PC-3 (cell line): ENCODE measurements at regions not wholly inside any gene's neighbourhood (a gene's known extent, or its start where the extent isn't known, plus 50 kb on each side); places are given as distances from the start of the nearest gene placed in this dataset.

Experiments
- ATAC-seq: fragments of 200-7000 bp; cut with Tn5 transposase; 2 replicates; pipeline ENCODE4 v1.9.1; 2020; ENCODE audit warnings: mild to moderate bottlenecking, moderate library complexity
- BruUV-seq: library from RNA; stranded (reverse); fragments of 400-500 nt; replicated peaks from 2 replicates; lab custom pipeline; 2021; lab: Mats Ljungman, UMichigan
- CTCF ChIA-PET: fragments of 300-600 bp; sonication (Branson Sonifier 250); formaldehyde crosslinking; loops from one replicate; lab custom pipeline; 2022; ENCODE audit warnings: antibody characterized with exemption; lab: Charles Lee
- POLR2A ChIA-PET: fragments of 300-600 bp; sonication (Branson Sonifier 250); formaldehyde crosslinking; loops from one replicate; lab custom pipeline; 2022; ENCODE audit warnings: antibody characterized with exemption; ENCODE audit not compliant: unreplicated experiment; lab: Charles Lee
- DNase-seq: peaks from one replicate; pipeline ENCODE4 v3.0.0-alpha.2; 2015
- H2AFZ ChIP-seq: fragments of 300-600 bp; sonication (generic); 2 replicates; pipeline ENCODE4 v1.6.0; 2016; ENCODE audit warnings: antibody characterized with exemption, low read length
- H3F3A ChIP-seq: fragments of 300-600 bp; sonication (generic); one replicate; pipeline ENCODE4 v1.6.0; 2017; ENCODE audit warnings: antibody characterized with exemption, low read length, control low read depth, mild to moderate bottlenecking; ENCODE audit not compliant: unreplicated experiment
- H3K27ac ChIP-seq: fragments of 300-600 bp; sonication (generic); 2 replicates; pipeline ENCODE4 v1.5.1; 2016; ENCODE audit warnings: mild to moderate bottlenecking, low read length
- H3K27me3 ChIP-seq: fragments of 300-600 bp; sonication (generic); 2 replicates; pipeline ENCODE4 v1.6.1; 2016; ENCODE audit warnings: low read length, mixed read lengths
- H3K36me3 ChIP-seq: fragments of 300-600 bp; sonication (generic); 2 replicates; pipeline ENCODE4 v1.6.1; 2016; ENCODE audit warnings: low read depth, mixed run types, low read length, mixed read lengths
- H3K4me1 ChIP-seq: fragments of 300-600 bp; sonication (generic); 2 replicates; pipeline ENCODE4 v1.5.1; 2016; ENCODE audit warnings: low read length; ENCODE audit not compliant: insufficient read depth
- H3K4me2 ChIP-seq: fragments of 300-600 bp; sonication (generic); 2 replicates; pipeline ENCODE4 v1.6.0; 2016; ENCODE audit warnings: low read length
- H3K4me3 ChIP-seq: fragments of 300-600 bp; sonication (generic); 2 replicates; pipeline ENCODE4 v1.5.1; 2016; ENCODE audit warnings: mild to moderate bottlenecking, low read length, mixed read lengths
- H3K79me2 ChIP-seq: fragments of 300-600 bp; sonication (generic); 2 replicates; pipeline ENCODE4 v1.6.1; 2017; ENCODE audit warnings: low read length, mixed read lengths
- H3K9ac ChIP-seq: fragments of 300-600 bp; sonication (generic); 2 replicates; pipeline ENCODE4 v1.6.0; 2016; ENCODE audit warnings: mild to moderate bottlenecking, low read length
- H3K9me2 ChIP-seq: fragments of 300-600 bp; sonication (generic); replicated peaks from 2 replicates; pipeline ENCODE4 v1.6.1; 2016; ENCODE audit warnings: mixed run types, low read length, mixed read lengths
- H3K9me3 ChIP-seq: fragments of 300-600 bp; sonication (generic); 2 replicates; pipeline ENCODE4 v1.6.1; 2016; ENCODE audit warnings: low read length, mixed read lengths
- H4K20me1 ChIP-seq: fragments of 300-600 bp; sonication (generic); 2 replicates; pipeline ENCODE4 v1.6.1; 2016; ENCODE audit warnings: low read length, mixed read lengths
- CTCF ChIP-seq: fragments of 300-600 bp; sonication (generic); conservative IDR thresholded peaks from 2 replicates; pipeline ENCODE4 v1.5.1; 2017; ENCODE audit warnings: antibody characterized with exemption, low read depth, mild to moderate bottlenecking, low read length
- EZH2 ChIP-seq: fragments of 300-600 bp; sonication (generic); IDR thresholded peaks from one replicate; pipeline ENCODE4 v1.6.1; 2017; ENCODE audit warnings: antibody characterized with exemption, mild to moderate bottlenecking, low read length; ENCODE audit not compliant: unreplicated experiment
- EZH2phosphoT487 ChIP-seq: fragments of 300-600 bp; sonication (generic); IDR thresholded peaks from 2 replicates; pipeline ENCODE4 v1.6.1; 2018; ENCODE audit warnings: mild to moderate bottlenecking, antibody characterized with exemption, low read length, borderline replicate concordance
- intact Hi-C: fragments of 100-400 bp; cut with micrococcal nuclease; formaldehyde crosslinking; loops from 2 replicates; pipeline ENCODE4 v1.9.0; 2023

- ChIA-PET POLR2A (no interaction called here), CTCF (no interaction called here)
- Histone ChIP-seq H3K79me2 (no peaks in the 10 kb centered on the region), H3K27ac (no peak overlapping the region), H3K9me3 (no peaks in the 10 kb centered on the region), H3K4me1 (no peaks in the 10 kb centered on the region), H3K36me3 (no peaks in the 10 kb centered on the region), H3K4me2 (peak overlapping the region; percentile 37), H2AFZ (peak overlapping the region; percentile 8; the same call in 1 of the 2 replicates), H3K4me3 (peak overlapping the region; percentile 10; the same call in 1 of the 2 replicates), H4K20me1 (no peaks in the 10 kb centered on the region), H3K9ac (no peak overlapping the region), H3F3A (no peaks in the 10 kb centered on the region), H3K9me2 (no peaks in the 10 kb centered on the region), H3K27me3 (no peaks in the 10 kb centered on the region)
- BruUV-seq = no TSS peak
- DNase-seq = no peak
- intact Hi-C loops = no loop called here
- no peak for TF ChIP-seq CTCF
- TF ChIP-seq EZH2phosphoT487 = no peak
- no peak for TF ChIP-seq EZH2
- no peak for ATAC-seq
These were observed 101.1 kb upstream of the GNAQ start for GRCh38 chr9:78132701-78133058.

GRCh38 chr9:78131969-78132700 lies 100.5 kb upstream of the GNAQ start:
- no peaks in the 10 kb centered on the region for H3K79me2 ChIP-seq
- no peaks in the 10 kb centered on the region for H3K9me2 ChIP-seq
- no peak overlapping the region for H3K9ac ChIP-seq
- no peaks in the 10 kb centered on the region for H3K36me3 ChIP-seq
- no TSS peak for BruUV-seq
- H3K4me3 ChIP-seq = peak overlapping the region; percentile 10; the same call in 1 of the 2 replicates
- CTCF ChIA-PET = no interaction called here
- TF ChIP-seq CTCF (no peak), EZH2phosphoT487 (no peak), EZH2 (no peak)
- no peaks in the 10 kb centered on the region for H3K27me3 ChIP-seq
- no peak for ATAC-seq
- no peaks in the 10 kb centered on the region for H3F3A ChIP-seq
- DNase-seq = peak; percentile 2
- H4K20me1 ChIP-seq = no peaks in the 10 kb centered on the region
- POLR2A ChIA-PET = no interaction called here
- intact Hi-C loops = no loop called here
- H3K4me1 ChIP-seq = no peaks in the 10 kb centered on the region
- no peaks in the 10 kb centered on the region for H3K9me3 ChIP-seq
- peak overlapping the region; percentile 8; the same call in 1 of the 2 replicates for H2AFZ ChIP-seq
- H3K4me2 ChIP-seq = peak overlapping the region; percentile 37
- no peak overlapping the region for H3K27ac ChIP-seq

- no peaks in the 10 kb centered on the region for H3K36me3 ChIP-seq
- DNase-seq (no peak), ATAC-seq (no peak)
- POLR2A ChIA-PET = no interaction called here
- no peak overlapping the region for H3K27ac ChIP-seq
- H3K4me2 ChIP-seq = no peak overlapping the region
- intact Hi-C loops = no loop called here
- H3K4me3 ChIP-seq = no peak overlapping the region
- H3K4me1 ChIP-seq = no peaks in the 10 kb centered on the region
- H3K9ac ChIP-seq = no peak overlapping the region
- no TSS peak for BruUV-seq
- no peaks in the 10 kb centered on the region for H3K9me2 ChIP-seq
- H4K20me1 ChIP-seq = no peaks in the 10 kb centered on the region
- TF ChIP-seq EZH2 (no peak), EZH2phosphoT487 (no peak), CTCF (no peak)
- H3K27me3 ChIP-seq = no peaks in the 10 kb centered on the region
- no peak overlapping the region for H2AFZ ChIP-seq
- no peaks in the 10 kb centered on the region for H3K79me2 ChIP-seq
- no peaks in the 10 kb centered on the region for H3K9me3 ChIP-seq
- CTCF ChIA-PET = no interaction called here
- H3F3A ChIP-seq = no peaks in the 10 kb centered on the region
These were observed 99.2 kb upstream of the GNAQ start for GRCh38 chr9:78130853-78131252.
